LNCaP clone FGC (cell line): ENCODE measurements at regions not wholly inside any gene's neighbourhood (a gene's known extent, or its start where the extent isn't known, plus 50 kb on each side); places are given as distances from the start of the nearest gene placed in this dataset.

Source experiments
- DNase-seq: peaks from one replicate; pipeline ENCODE4 v3.0.0-alpha.2; 2011; ENCODE audit warnings: low read depth
- H3K4me3 ChIP-seq: 2 replicates; pipeline ENCODE4 v1.5.1; 2011; ENCODE audit warnings: mild to moderate bottlenecking, low read depth, low read length, control low read depth
- CTCF ChIP-seq: IDR thresholded peaks from 2 replicates; pipeline ENCODE4 v1.5.1; 2012; ENCODE audit warnings: mild to moderate bottlenecking; ENCODE audit not compliant: control insufficient read depth, insufficient read depth; ENCODE audit errors: extremely low read depth

- H3K4me3 ChIP-seq: no peak overlapping the region
- DNase-seq: no peak
- no peak for TF ChIP-seq CTCF
Measured at GRCh38 chr16:14353340-14353739, 276.7 kb downstream of the PARN start.

- no peak for DNase-seq
- H3K4me3 ChIP-seq: no peak overlapping the region
- TF ChIP-seq CTCF: no peak
Measured at GRCh38 chr16:14351647-14352046, 278.4 kb downstream of the PARN start.

GRCh38 chr16:14350626-14351025, 279.4 kb downstream of the PARN start:
- no peak overlapping the region for H3K4me3 ChIP-seq
- no peak for TF ChIP-seq CTCF
- no peak for DNase-seq

- no peak for DNase-seq
- no peak overlapping the region for H3K4me3 ChIP-seq
- TF ChIP-seq CTCF: no peak
Measured at GRCh38 chr16:14350081-14350480, 279.0 kb downstream of the MRTFB start.

GRCh38 chr16:14347706-14348105, 276.6 kb downstream of the MRTFB start:
- DNase-seq: peak; percentile 19
- TF ChIP-seq CTCF: no peak
- H3K4me3 ChIP-seq: no peak overlapping the region

- DNase-seq: no peak
- TF ChIP-seq CTCF: no peak
- H3K4me3 ChIP-seq: no peak overlapping the region
Measured at GRCh38 chr16:14346278-14347142, 275.4 kb downstream of the MRTFB start.

GRCh38 chr16:14345512-14346115, 274.5 kb downstream of the MRTFB start:
- no peak for TF ChIP-seq CTCF
- no peak overlapping the region for H3K4me3 ChIP-seq
- no peak for DNase-seq
